ENCODE measurements at regions not wholly inside any gene's neighbourhood (a gene's known extent, or its start where the extent isn't known, plus 50 kb on each side); places are given as distances from the start of the nearest gene placed in this dataset.

GRCh38 chr6:139427199-139427598, 52.8 kb upstream of the CITED2 start:
- no peak overlapping the region for H3K4me3 ChIP-seq
- ATAC-seq (peak in 1 of 2 donors; percentile 65), DNase-seq (no peak)
- H3K27me3 ChIP-seq, result no peaks in the 10 kb centered on the region
- no peak for TF ChIP-seq POLR2A (IDR thresholded peaks at IDR 0.05)
- TF ChIP-seq CTCF (IDR thresholded peaks at IDR 0.05 in 4 of 5, conservative IDR thresholded peaks at IDR 0.05 in 1 of 5), result no peak
- intact Hi-C loops (cut with DNase I; ENCODE audit: low total_unique reads) (no loop called here), in situ Hi-C loops (cut with MboI; ENCODE audit: low sequenced_read_pairs in 4 of 4) (no loop called here)
- H3K36me3 ChIP-seq, result no peaks in the 10 kb centered on the region
- H3K27ac ChIP-seq, result peak overlapping the region in 3 of 4 donors; percentile 16 to 77 (median 52)
- peaks cover 3 to 18% of the 10 kb centered on the region in 2 donors for H3K4me1 ChIP-seq
- no peaks in the 10 kb centered on the region for H3K9me3 ChIP-seq

DNA sequence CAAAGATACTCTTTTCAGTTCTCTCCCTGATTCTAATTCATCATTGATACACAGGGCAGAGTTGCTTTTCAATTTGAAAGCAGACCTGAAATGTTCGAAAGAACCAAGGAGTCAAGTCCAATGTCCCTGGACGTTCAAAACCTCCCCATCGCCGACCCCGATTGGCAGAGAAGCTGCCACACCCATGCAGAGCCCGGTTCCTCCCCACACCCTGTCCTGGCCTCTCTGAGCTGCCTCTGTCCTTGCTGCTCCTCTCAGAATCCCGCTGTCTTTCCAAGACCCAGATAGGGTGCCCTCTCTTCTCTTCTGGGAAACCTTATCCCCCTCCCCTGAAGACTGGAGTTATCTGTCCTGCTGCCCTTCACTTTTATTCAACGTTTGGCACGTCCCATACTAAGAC, 52.3 kb upstream of the CITED2 start:
- Histone ChIP-seq H3K36me3 (no peaks in the 10 kb centered on the region), H3K4me1 (peaks cover 3 to 18% of the 10 kb centered on the region in 2 donors), H3K27me3 (no peaks in the 10 kb centered on the region), H3K9me3 (no peaks in the 10 kb centered on the region), H3K4me3 (no peak overlapping the region), H3K27ac (peak overlapping the region in 3 of 4 donors; percentile 16 to 77 (median 52))
- intact Hi-C loops (cut with DNase I; ENCODE audit: low total_unique reads) (no loop called here), in situ Hi-C loops (cut with MboI; ENCODE audit: low sequenced_read_pairs in 4 of 4) (no loop called here)
- TF ChIP-seq POLR2A (IDR thresholded peaks at IDR 0.05), result no peak
- no peak for TF ChIP-seq CTCF (IDR thresholded peaks at IDR 0.05 in 4 of 5, conservative IDR thresholded peaks at IDR 0.05 in 1 of 5)
- ATAC-seq, result no peak
- no peak for DNase-seq

DNA sequence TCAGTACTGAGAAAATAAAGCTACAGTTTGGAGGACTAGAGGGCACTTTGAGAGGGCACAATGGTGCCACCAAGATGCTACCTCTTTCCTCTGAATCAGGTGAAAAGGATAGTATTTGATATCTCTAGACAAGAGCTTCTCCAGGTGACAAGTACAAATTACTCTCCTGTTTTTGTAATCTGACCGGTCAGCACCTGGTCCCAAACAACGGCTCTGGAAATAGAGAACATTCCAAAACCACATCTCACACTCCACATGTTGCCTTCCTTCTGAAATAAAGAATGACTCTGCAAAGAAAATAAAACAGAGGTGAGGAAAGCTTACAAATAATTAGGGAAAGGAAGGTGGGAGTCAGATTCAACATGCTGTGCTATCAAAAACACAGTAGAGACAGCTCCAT, 51.3 kb upstream of the CITED2 start:
- no peak overlapping the region for H3K4me3 ChIP-seq
- peak overlapping the region in 3 of 4 donors; percentile 52 to 77 (median 61) for H3K27ac ChIP-seq
- no peak for TF ChIP-seq CTCF (IDR thresholded peaks at IDR 0.05 in 4 of 5, conservative IDR thresholded peaks at IDR 0.05 in 1 of 5)
- TF ChIP-seq POLR2A (IDR thresholded peaks at IDR 0.05), result no peak
- peaks cover 3 to 18% of the 10 kb centered on the region in 2 donors for H3K4me1 ChIP-seq
- intact Hi-C loops (cut with DNase I; ENCODE audit: low total_unique reads) (no loop called here), in situ Hi-C loops (cut with MboI; ENCODE audit: low sequenced_read_pairs in 4 of 4) (no loop called here)
- no peaks in the 10 kb centered on the region for H3K27me3 ChIP-seq
- ATAC-seq, result peak; percentile 68 to 90
- peak in 1 of 2 donors; percentile 15 for DNase-seq
- no peaks in the 10 kb centered on the region for H3K36me3 ChIP-seq
- no peaks in the 10 kb centered on the region for H3K9me3 ChIP-seq

GRCh38 chr6:139423971-139424667, 49.7 kb upstream of the CITED2 start:
- no peaks in the 10 kb centered on the region for H3K27me3 ChIP-seq
- H3K4me1 ChIP-seq, result peaks cover 3 to 18% of the 10 kb centered on the region in 2 donors
- no peak overlapping the region for H3K4me3 ChIP-seq
- H3K36me3 ChIP-seq, result no peaks in the 10 kb centered on the region
- no peaks in the 10 kb centered on the region for H3K9me3 ChIP-seq
- in situ Hi-C loops (cut with MboI; ENCODE audit: low sequenced_read_pairs in 4 of 4) (no loop called here), intact Hi-C loops (cut with DNase I; ENCODE audit: low total_unique reads) (no loop called here)
- no peak for DNase-seq
- ATAC-seq, result no peak
- no peak overlapping the region for H3K27ac ChIP-seq
- TF ChIP-seq POLR2A (IDR thresholded peaks at IDR 0.05) (no peak), CTCF (IDR thresholded peaks at IDR 0.05 in 4 of 5, conservative IDR thresholded peaks at IDR 0.05 in 1 of 5) (no peak)

Small RNA genes in the stretch of these regions (microRNA-seq; reads per million reads assigned to microRNA genes)
- gene MIR3668 (ENCODE audit: borderline replicate concordance in 2 of 2), result 0 reads per million in 2 donors
- 0 reads per million in 2 donors for gene MIR4465 (ENCODE audit: borderline replicate concordance in 2 of 2)
